K562 (cell line): ENCODE measurements at regions not wholly inside any gene's neighbourhood (a gene's known extent, or its start where the extent isn't known, plus 50 kb on each side); places are given as distances from the start of the nearest gene placed in this dataset.

Experiments used
- ATAC-seq: fragments of 200-7000 bp; cut with Tn5 transposase; 3 replicates; pipeline ENCODE4 v1.9.1; 2020; ENCODE audit warnings: moderate library complexity
- BruUV-seq: library from RNA; stranded (reverse); fragments of 400-500 nt; replicated peaks from 2 replicates; lab custom pipeline; 2021; lab: Mats Ljungman, UMichigan
- CTCF ChIA-PET: fragments of 300-600 bp; formaldehyde crosslinking; extraction: SDS; loops from one replicate; lab custom pipeline; 2021; ENCODE audit warnings: low intra/inter-chr PET ratio; lab: Yijun Ruan, JAX
- POLR2A ChIA-PET: fragments of 300-600, 350-650 bp; sonication (Branson Sonifier 250); formaldehyde crosslinking; extraction: SDS; loops from one replicate; lab custom pipeline; 2021; ENCODE audit warnings: antibody characterized with exemption, inconsistent platforms; lab: Yijun Ruan, JAX
- DNase-seq, 4 experiments: peaks; one replicate each; pipeline versions ENCODE4 v3.0.0 to v3.0.0-alpha.2; 2011 to 2018; ENCODE audit warnings: low spot score in 3 of 4, mixed read lengths in 3 of 4; ENCODE audit errors: extremely low read depth in 1 of 4
- FAIRE-seq: peaks from 2 replicates; lab custom pipeline; 2011; peaks lifted over from hg19 to GRCh38; lab: Jason Lieb, UNC
- H2AFZ ChIP-seq: 2 replicates; pipeline ENCODE4 v1.6.0; 2011; ENCODE audit warnings: low read depth, low read length, control low read depth, inconsistent platforms
- H3K27ac ChIP-seq: fragments of 200-600 bp; 3 replicates; pipeline ENCODE4 v1.8.0; 2011; ENCODE audit warnings: low read depth, mild to moderate bottlenecking, control low read depth, inconsistent platforms, low read length, moderate library complexity, mixed read lengths; ENCODE audit errors: extremely low read depth
- H3K27me3 ChIP-seq, 2 experiments: fragments of 300-600 bp in 1 of 2; 2 replicates in 1 of 2; 3 replicates in 1 of 2; pipeline versions ENCODE4 v1.6.0 to v1.8.0; 2011; ENCODE audit warnings: inconsistent platforms in 2 of 2, low read length in 2 of 2, mild to moderate bottlenecking in 1 of 2, mixed read lengths in 1 of 2, moderate library complexity in 1 of 2; ENCODE audit not compliant: control insufficient read depth in 2 of 2, insufficient read depth in 2 of 2
- H3K36me3 ChIP-seq: fragments of 300-600 bp; 3 replicates; pipeline ENCODE4 v1.8.0; 2011; ENCODE audit warnings: mild to moderate bottlenecking, low read length, inconsistent platforms; ENCODE audit not compliant: control insufficient read depth, insufficient read depth
- H3K4me1 ChIP-seq, 2 experiments: fragments of 200-600 bp in 1 of 2; replicated peaks in 1 of 2; 2 replicates in 1 of 2; 3 replicates in 1 of 2; pipeline versions ENCODE4 v1.5.1 to v1.8.0; 2011; ENCODE audit warnings: inconsistent platforms in 2 of 2, low read length in 2 of 2, mild to moderate bottlenecking in 1 of 2, mixed read lengths in 1 of 2, moderate library complexity in 1 of 2; ENCODE audit not compliant: control insufficient read depth in 2 of 2, insufficient read depth in 2 of 2
- H3K4me2 ChIP-seq: 2 replicates; pipeline ENCODE4 v1.6.1; 2011; ENCODE audit warnings: low read length, control low read depth, inconsistent platforms, mixed read lengths; ENCODE audit not compliant: insufficient read depth
- H3K4me3 ChIP-seq: fragments of 200-600 bp; sonication (generic), shearing (Covaris generic); 2 replicates; pipeline ENCODE4 v1.5.1; 2016; ENCODE audit warnings: control low read depth, inconsistent platforms
- H3K79me2 ChIP-seq: fragments of 200-600 bp; 3 replicates; pipeline ENCODE4 v1.8.0; 2011; ENCODE audit warnings: low read length, inconsistent platforms; ENCODE audit not compliant: control insufficient read depth, insufficient read depth
- H3K9ac ChIP-seq, 2 experiments: 2 replicates each; pipeline versions ENCODE4 v1.6.0 to v1.6.1; 2011; ENCODE audit warnings: low read depth in 2 of 2, low read length in 2 of 2, control low read depth in 1 of 2, inconsistent platforms in 1 of 2, mild to moderate bottlenecking in 1 of 2, mixed read lengths in 1 of 2; ENCODE audit not compliant: insufficient read depth in 1 of 2
- H3K9me1 ChIP-seq: one replicate; pipeline ENCODE4 v1.6.0; 2011; ENCODE audit warnings: inconsistent platforms, mild to moderate bottlenecking, low read length, moderate library complexity; ENCODE audit not compliant: control insufficient read depth, insufficient read depth
- H3K9me3 ChIP-seq: replicated peaks from 2 replicates; pipeline ENCODE4 v1.5.1; 2011; ENCODE audit warnings: low read depth, low read length, inconsistent platforms; ENCODE audit not compliant: control insufficient read depth, insufficient read depth
- H4K20me1 ChIP-seq: replicated peaks from 2 replicates; pipeline ENCODE4 v1.6.1; 2011; ENCODE audit warnings: low read length, inconsistent platforms, mixed read lengths; ENCODE audit not compliant: control insufficient read depth, insufficient read depth
- CTBP1 ChIP-seq: fragments of 450-650 bp; IDR thresholded peaks from 2 replicates; pipeline ENCODE4 v1.6.1; 2016; ENCODE audit warnings: borderline replicate concordance
- GTF2A2 ChIP-seq: IDR thresholded peaks from 2 replicates; pipeline ENCODE4 v1.6.1; 2016; ENCODE audit warnings: mild to moderate bottlenecking, missing genetic modification characterization, missing compliant biosample characterization
- HSF4 ChIP-seq: fragments of 250-450 bp; sonication (Bioruptor Pico); IDR thresholded peaks from 2 replicates; pipeline ENCODE4 v2.1.2; 2022; ENCODE audit warnings: mild to moderate bottlenecking, moderate library complexity, borderline replicate concordance
- RAD51 ChIP-seq: fragments of 450-650 bp; IDR thresholded peaks from 2 replicates; pipeline ENCODE4 v1.7.1; 2016; ENCODE audit warnings: low read depth, mild to moderate bottlenecking, borderline replicate concordance
- RBM25 ChIP-seq: fragments of 200-400 bp; formaldehyde crosslinking; IDR thresholded peaks from 2 replicates; pipeline ENCODE4 v1.6.1; 2018; ENCODE audit warnings: low read length, low read depth, moderate library complexity; ENCODE audit not compliant: severe bottlenecking
- ZBTB17 ChIP-seq: fragments of 450-650 bp; formaldehyde crosslinking; IDR thresholded peaks from 2 replicates; pipeline ENCODE4 v1.4.0; 2020; ENCODE audit warnings: mild to moderate bottlenecking
- ZFP1 ChIP-seq: fragments of 450-650 bp; formaldehyde crosslinking; IDR thresholded peaks from 2 replicates; pipeline ENCODE4 v1.4.0; 2020; ENCODE audit warnings: mild to moderate bottlenecking, mixed read lengths
- WGBS: fragments of 100-300 bp; shearing (Covaris generic); methylation state at CpG from one replicate; pipeline ENCODE4 v1.1.6; 2016; ENCODE audit warnings: low coverage, mixed read lengths; ENCODE audit not compliant: insufficient coverage; ENCODE audit errors: missing lambda C conversion rate; 5-methylcytosine and 5-hydroxymethylcytosine counted together
- in situ Hi-C: fragments of 300-500 bp; cut with MboI; formaldehyde crosslinking; loops from 4 replicates; pipeline ENCODE4 v1.15.0; 2018; ENCODE audit warnings: inconsistent platforms, mixed read lengths
- intact Hi-C: fragments of 100-400 bp; cut with micrococcal nuclease; formaldehyde crosslinking; loops from 2 replicates; pipeline ENCODE4 v1.14.2; 2022
- TF ChIP-seq, protein P1 (sequence below): fragments of 250-450 bp; sonication (Bioruptor Pico); IDR thresholded peaks from 2 replicates; pipeline ENCODE4 v1.8.0; 2022; ENCODE audit warnings: moderate library complexity, mild to moderate bottlenecking, inconsistent platforms
- TF ChIP-seq, protein P2 (sequence below), 2 experiments: fragments of 200-800 bp in 1 of 2; sonication (Bioruptor generic) in 1 of 2; sonication (generic) in 1 of 2; formaldehyde crosslinking in 1 of 2; IDR thresholded peaks in 1 of 2; conservative IDR thresholded peaks in 1 of 2; 2 replicates each; pipeline versions ENCODE4 v1.5.0 to v1.6.1; 2016 to 2020; ENCODE audit warnings: missing compliant biosample characterization in 1 of 2, missing genetic modification characterization in 1 of 2, missing genetic modification reagents in 1 of 2
- TF ChIP-seq, protein P3 (sequence below): fragments of 250-450 bp; sonication (Bioruptor Pico); IDR thresholded peaks from 2 replicates; pipeline ENCODE4 v1.4.0; 2020
- TF ChIP-seq, protein P4 (sequence below): fragments of 450-650 bp; IDR thresholded peaks from 2 replicates; pipeline ENCODE4 v1.6.1; 2016; ENCODE audit warnings: low read depth, mild to moderate bottlenecking, moderate library complexity

DNA sequence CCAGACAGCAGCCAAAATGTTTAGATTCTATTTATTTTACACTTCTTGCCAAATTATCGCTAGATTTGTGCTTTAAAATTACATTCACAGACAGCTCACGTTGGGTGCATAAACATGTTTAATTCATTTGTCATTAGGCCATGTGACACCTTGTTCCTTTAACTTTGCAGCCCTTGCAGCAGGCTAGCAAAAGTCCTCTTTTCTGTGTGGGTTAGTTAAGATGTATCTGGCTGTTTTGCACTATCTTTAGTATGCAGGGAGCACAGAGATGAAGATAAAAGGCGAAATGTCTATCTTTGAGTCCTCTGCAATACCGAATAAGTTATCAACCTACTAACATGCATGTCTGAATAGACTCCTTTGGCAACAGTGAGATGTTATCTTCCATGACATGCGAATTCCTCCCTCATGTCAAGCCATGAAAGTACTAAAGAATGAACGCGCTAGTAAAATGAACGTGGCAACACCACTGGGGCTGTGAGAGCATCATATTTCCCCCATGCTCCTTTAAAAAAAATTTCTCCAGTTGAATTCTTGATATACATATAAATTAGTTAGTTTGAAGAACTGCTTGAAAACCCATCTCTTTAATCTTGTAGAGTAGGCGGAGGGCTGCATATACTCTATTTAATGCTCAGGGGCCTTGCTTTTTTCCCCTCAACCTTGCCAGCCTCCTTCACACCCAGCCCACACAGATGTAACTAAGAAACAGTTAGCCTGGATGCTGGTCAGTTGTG is 620.4 kb upstream of the NR2F2 start:
- peaks cover 30% of the 10 kb centered on the region for H3K36me3 ChIP-seq
- DNase-seq (peak; percentile 66 to 89 (median 76)), FAIRE-seq (peak; percentile 98), ATAC-seq (peak; percentile 90)
- in situ Hi-C loops (no loop called here), intact Hi-C loops (loop anchor here (1.0 to 5.0 kb wide), 2 partner anchors 26 to 68 kb away; no protein-coding TSS in a partner anchor)
- H3K4me3 ChIP-seq, result no peak overlapping the region
- H2AFZ ChIP-seq, result no peak overlapping the region
- peak overlapping the region; percentile 73 for H3K27ac ChIP-seq
- peak overlapping the region; percentile 43 for H3K4me2 ChIP-seq
- H3K27me3 ChIP-seq, result no peaks in the 10 kb centered on the region
- no peaks in the 10 kb centered on the region for H4K20me1 ChIP-seq
- POLR2A ChIA-PET, result interaction anchor here (1.0 kb wide), 1 partner anchor 12 kb away, joined by 4 read pairs; no protein-coding TSS in a partner anchor
- BruUV-seq, result no TSS peak
- WGBS, result 7% methylated on average over 9 of the region's 9 CpGs
- H3K9ac ChIP-seq, result peak overlapping the region in 1 of 2 experiments; percentile 45; a peak in 2 of 4 replicates
- H3K9me3 ChIP-seq, result no peaks in the 10 kb centered on the region
- peaks cover 10 to 44% of the 10 kb centered on the region in 2 experiments for H3K4me1 ChIP-seq
- CTCF ChIA-PET, result no interaction called here
- peaks cover 74% of the 10 kb centered on the region for H3K79me2 ChIP-seq
- no peaks in the 10 kb centered on the region for H3K9me1 ChIP-seq
- TF ChIP-seq, protein P1, sequence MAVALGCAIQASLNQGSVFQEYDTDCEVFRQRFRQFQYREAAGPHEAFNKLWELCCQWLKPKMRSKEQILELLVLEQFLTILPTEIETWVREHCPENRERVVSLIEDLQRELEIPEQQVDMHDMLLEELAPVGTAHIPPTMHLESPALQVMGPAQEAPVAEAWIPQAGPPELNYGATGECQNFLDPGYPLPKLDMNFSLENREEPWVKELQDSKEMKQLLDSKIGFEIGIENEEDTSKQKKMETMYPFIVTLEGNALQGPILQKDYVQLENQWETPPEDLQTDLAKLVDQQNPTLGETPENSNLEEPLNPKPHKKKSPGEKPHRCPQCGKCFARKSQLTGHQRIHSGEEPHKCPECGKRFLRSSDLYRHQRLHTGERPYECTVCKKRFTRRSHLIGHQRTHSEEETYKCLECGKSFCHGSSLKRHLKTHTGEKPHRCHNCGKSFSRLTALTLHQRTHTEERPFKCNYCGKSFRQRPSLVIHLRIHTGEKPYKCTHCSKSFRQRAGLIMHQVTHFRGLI (CRISPR knock-in tag), result peak; percentile 48; the same call in 1 of the 2 replicates
- TF ChIP-seq, protein P2, sequence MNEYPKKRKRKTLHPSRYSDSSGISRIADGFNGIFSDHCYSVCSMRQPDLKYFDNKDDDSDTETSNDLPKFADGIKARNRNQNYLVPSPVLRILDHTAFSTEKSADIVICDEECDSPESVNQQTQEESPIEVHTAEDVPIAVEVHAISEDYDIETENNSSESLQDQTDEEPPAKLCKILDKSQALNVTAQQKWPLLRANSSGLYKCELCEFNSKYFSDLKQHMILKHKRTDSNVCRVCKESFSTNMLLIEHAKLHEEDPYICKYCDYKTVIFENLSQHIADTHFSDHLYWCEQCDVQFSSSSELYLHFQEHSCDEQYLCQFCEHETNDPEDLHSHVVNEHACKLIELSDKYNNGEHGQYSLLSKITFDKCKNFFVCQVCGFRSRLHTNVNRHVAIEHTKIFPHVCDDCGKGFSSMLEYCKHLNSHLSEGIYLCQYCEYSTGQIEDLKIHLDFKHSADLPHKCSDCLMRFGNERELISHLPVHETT (CRISPR knock-in tag; conservative IDR thresholded peaks at IDR 0.05 in 1 of 2, IDR thresholded peaks at IDR 0.05 in 1 of 2), result peak in 1 of 2 experiments; percentile 86; a peak in 2 of 4 replicates
- TF ChIP-seq HSF4 (peak; percentile 53; the same call in 1 of the 2 replicates), ZBTB17 (no peak), GTF2A2 (no peak), ZFP1 (CRISPR knock-in tag) (no peak), CTBP1 (peak; percentile 92), RAD51 (peak; percentile 77; the same call in 1 of the 2 replicates), RBM25 (no peak)
- TF ChIP-seq, protein P3, sequence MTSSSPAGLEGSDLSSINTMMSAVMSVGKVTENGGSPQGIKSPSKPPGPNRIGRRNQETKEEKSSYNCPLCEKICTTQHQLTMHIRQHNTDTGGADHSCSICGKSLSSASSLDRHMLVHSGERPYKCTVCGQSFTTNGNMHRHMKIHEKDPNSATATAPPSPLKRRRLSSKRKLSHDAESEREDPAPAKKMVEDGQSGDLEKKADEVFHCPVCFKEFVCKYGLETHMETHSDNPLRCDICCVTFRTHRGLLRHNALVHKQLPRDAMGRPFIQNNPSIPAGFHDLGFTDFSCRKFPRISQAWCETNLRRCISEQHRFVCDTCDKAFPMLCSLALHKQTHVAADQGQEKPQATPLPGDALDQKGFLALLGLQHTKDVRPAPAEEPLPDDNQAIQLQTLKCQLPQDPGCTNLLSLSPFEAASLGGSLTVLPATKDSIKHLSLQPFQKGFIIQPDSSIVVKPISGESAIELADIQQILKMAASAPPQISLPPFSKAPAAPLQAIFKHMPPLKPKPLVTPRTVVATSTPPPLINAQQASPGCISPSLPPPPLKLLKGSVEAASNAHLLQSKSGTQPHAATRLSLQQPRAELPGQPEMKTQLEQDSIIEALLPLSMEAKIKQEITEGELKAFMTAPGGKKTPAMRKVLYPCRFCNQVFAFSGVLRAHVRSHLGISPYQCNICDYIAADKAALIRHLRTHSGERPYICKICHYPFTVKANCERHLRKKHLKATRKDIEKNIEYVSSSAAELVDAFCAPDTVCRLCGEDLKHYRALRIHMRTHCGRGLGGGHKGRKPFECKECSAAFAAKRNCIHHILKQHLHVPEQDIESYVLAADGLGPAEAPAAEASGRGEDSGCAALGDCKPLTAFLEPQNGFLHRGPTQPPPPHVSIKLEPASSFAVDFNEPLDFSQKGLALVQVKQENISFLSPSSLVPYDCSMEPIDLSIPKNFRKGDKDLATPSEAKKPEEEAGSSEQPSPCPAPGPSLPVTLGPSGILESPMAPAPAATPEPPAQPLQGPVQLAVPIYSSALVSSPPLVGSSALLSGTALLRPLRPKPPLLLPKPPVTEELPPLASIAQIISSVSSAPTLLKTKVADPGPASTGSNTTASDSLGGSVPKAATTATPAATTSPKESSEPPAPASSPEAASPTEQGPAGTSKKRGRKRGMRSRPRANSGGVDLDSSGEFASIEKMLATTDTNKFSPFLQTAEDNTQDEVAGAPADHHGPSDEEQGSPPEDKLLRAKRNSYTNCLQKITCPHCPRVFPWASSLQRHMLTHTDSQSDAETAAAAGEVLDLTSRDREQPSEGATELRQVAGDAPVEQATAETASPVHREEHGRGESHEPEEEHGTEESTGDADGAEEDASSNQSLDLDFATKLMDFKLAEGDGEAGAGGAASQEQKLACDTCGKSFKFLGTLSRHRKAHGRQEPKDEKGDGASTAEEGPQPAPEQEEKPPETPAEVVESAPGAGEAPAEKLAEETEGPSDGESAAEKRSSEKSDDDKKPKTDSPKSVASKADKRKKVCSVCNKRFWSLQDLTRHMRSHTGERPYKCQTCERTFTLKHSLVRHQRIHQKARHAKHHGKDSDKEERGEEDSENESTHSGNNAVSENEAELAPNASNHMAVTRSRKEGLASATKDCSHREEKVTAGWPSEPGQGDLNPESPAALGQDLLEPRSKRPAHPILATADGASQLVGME (CRISPR knock-in tag), result no peak
- TF ChIP-seq, protein P4, sequence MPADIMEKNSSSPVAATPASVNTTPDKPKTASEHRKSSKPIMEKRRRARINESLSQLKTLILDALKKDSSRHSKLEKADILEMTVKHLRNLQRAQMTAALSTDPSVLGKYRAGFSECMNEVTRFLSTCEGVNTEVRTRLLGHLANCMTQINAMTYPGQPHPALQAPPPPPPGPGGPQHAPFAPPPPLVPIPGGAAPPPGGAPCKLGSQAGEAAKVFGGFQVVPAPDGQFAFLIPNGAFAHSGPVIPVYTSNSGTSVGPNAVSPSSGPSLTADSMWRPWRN, result peak; percentile 85
